NCI-H748 treated with DMSO at 0.1 percent for 48 hours (cell line): ENCODE measurements at regions not wholly inside any gene's neighbourhood (a gene's known extent, or its start where the extent isn't known, plus 50 kb on each side); places are given as distances from the start of the nearest gene placed in this dataset.
"Not testable (repeated sequence)": the region's sequence is repeated elsewhere in the genome, so short reads cannot be mapped to it uniquely, and the experiment has no call there.

Experiments used
- DNase-seq: peaks from one replicate; lab custom pipeline; 2025; lab: John Stamatoyannopoulos, UW

DNA sequence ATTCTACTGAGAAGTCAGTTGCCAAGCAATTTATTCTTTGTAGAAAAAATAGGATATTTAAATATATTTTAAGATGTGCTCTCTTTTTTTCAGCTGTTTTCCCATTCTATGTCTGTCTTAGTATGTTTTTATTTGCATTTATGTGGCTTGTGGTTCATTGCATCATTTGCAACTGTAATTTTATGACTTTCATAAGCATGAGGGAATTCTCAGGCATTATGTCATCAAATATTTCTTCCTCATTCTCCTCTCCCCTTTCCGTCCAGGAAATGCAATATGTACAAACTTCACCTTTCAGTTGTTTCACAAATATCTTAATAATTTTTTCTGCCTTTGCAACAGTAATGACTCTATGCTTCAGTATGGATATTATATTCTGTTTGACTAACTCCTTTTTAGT, 560.2 kb upstream of the LRATD1 start:
- DNase-seq, result no peak

DNA sequence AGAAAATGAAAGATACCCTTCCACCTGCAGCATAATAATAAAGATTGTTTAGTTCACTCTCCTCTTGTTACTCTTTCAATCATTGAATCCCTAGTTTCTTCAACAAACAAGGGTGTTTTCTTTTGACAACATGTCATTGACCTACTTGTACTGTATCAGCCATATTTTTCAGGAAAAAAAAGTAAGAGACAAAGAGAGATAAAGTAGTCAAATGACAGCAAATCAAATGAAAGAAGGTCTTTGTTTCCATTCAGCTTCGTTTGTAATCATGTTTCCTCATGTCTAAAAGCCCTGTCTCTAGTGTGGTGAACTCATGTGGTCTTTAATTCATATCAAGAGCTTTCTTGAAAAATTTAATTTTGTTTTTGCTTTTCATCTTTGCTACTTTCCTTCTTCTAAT, 557.8 kb upstream of the LRATD1 start:
- DNase-seq, result no peak

DNA sequence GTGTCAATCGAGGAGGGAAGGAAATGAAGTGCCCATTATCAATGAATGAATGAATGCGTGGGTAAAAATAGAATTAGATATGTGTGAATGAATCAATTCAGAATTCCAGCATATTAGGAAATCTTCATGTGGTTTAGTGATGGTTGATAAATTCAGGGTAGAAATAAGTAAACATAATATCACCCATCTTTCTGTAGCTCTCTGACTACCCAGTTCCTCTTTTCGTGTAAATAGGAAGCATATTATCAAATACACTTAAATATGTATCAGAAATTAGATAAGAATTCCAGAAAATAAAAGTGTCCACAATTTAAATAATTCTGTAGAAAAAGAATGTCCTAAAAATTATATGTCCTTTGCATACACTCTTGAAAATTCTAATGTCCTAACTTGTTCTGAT, 552.9 kb upstream of the LRATD1 start:
- DNase-seq, result no peak

DNA sequence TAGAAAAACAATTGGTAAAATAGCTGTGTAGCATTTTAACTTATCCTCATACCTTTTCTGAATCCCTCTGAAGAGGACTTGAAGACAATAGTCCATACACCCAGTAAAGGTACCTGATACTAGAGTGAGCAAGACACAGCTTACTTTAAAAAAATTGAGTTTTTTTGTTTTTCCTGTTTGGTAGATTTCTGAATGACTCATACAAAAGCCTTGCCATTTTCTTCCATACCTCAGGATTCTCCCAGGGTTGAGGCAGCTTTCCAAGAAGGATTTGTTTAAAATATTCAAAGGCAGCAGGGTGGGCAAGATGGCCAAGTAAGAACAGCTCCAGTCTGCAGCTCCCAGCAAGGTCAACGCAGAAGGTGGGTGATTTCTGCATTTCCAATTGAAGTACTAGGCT, 551.0 kb upstream of the LRATD1 start:
- no peak for DNase-seq

DNA sequence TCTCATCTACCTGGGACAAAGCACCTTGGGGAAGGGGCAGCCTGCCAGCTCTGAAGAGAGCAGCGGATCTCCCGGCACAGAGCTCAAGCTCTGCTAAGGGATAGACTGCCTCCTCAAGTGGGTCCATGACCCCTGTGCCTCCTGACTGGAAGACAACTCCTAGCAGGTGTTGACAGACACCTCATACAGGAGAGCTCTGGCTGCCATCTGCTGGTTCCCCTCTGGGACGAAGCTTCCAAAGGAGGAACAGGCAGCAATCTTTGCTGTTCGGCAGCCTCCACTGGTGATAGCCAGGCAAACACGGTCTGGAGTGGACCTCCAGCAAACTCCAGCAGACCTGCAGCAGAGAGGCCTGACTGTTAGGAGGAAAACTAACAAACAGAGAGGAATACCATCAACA, 549.9 kb upstream of the LRATD1 start:
- no peak for DNase-seq

DNA sequence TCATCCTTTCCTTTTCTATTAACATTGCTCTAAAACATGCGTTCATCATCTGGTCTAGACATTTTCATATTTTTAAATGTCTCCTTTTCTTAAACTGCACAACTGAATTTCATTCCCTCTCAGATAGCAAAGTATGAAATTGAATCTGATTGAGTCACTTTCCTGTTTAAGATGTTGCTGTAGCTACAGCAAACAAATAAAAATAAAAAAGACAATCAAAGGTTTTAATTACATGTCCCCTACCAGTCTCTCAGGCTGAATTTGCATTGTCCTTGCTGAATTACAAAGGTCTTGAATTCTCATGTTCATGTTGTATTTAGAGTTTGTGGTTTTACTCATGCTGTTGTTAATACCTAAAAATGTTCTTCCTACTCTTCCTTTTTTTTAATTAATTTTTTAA, 537.9 kb upstream of the LRATD1 start:
- DNase-seq, result peak; percentile 77

DNA sequence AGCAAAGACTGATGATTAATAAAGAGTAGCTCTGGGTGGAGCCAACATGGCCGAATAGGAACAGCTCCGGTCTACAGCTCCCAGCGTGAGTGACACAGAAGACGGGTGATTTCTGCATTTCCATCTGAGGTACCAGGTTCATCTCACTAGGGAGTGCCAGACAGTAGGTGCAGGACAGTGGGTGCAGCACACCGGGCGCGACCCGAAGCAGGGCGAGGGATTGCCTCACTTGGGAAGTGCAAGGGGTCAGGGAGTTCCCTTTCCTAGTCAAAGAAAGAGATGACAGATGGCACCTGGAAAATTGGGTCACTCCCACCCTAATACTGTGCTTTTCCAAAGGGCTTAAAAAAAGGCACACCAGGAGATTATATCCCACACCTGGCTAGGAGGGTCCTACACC, 533.4 kb upstream of the LRATD1 start:
- not testable (repeated sequence) for DNase-seq

DNA sequence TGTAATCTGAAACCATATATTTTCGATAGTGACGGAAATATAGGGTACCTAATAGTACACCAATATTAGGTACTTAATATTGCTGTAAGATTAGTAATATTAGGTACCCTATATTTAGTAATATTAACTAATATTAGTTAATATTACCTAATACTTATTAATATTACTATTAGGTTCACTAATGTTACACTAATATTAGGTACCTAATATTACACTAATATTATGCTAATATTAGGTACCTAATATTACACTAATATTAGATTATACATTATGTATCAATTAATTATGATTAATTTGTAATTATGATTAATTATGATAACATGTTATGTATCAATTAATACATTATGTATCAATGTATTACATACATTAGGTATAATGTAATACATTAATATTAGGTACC, 518.2 kb upstream of the LRATD1 start:
- DNase-seq, result no peak

DNA sequence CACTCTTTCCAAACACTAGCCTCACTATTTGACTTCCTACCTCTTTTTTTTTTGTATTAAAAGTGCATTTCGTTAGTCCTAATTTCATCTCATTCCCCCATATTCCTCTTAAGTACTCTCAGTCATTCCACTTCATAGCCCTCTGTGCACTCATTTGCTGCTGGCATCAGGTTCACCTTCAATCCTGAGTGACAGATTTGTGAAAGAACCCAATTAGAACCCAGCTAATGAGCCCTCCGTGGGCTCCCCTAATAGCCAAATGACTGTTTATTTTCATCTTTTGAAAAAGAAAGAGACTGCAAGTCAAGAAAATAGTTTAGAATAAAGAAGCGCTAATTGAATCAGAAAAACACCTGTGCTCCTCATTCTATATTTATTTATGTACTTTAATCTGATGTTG, 512.1 kb upstream of the LRATD1 start:
- DNase-seq, result no peak

DNA sequence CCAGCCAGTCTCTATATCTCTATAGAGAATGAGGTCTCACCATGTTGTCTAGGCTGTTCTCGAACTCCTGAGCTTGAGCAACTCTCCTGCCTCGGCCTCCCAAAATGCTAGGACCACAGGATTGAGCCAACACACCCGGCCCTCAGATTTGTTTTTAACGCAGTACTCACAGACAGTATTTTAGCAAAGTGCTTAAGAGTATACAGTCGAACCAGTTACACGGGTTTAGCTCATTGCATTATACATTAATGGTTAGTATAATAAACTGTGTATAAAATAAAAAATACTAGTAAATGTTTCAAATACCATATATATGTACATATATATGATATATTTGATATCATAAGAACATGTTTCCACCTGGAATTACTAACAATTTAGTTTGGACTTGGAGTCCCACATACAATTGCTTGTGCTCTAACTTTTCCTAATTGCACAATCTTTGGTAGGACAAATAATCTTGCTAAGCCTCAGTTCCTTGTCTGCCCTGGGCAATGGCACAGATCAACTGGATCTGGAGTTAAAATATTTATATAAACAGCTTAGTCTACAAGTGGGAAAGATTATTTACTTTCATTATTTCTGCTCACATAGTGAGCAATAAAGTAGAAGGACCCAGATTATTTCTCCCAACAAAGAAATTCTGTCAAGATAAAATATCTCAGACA, 508.9 kb upstream of the LRATD1 start:
- no peak for DNase-seq

DNA sequence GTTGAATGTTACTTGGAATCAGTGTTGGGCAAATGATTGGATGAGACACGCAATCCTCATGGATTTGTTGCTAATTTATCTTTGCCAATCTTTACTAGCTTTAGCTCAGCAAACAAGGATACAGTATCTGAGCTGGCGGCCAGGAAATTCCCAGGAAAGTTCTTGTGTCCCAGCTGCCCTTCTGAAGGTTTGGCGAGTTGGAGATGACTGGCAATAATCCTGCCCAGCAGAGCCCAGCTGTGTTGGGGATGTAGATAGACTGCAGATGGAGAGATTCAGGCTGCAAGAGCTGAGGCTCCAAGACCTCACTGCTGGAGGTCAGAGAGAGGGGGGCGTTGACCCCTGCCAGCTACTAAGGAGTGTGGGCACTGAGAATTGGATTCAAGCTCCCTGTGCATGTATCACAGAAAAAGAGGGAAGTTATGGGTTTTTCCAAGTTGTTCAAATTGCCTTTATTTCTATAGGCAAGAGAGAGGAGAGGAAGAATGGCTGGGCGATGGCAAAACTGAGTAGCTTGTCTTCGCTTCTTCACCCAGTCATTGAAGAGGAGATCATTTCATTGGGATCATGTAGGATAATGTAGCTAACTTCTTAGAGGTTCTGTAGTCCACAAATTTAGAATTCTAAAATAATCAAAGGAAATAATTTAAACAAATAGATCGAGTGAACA, 506.8 kb upstream of the LRATD1 start:
- DNase-seq, result no peak

DNA sequence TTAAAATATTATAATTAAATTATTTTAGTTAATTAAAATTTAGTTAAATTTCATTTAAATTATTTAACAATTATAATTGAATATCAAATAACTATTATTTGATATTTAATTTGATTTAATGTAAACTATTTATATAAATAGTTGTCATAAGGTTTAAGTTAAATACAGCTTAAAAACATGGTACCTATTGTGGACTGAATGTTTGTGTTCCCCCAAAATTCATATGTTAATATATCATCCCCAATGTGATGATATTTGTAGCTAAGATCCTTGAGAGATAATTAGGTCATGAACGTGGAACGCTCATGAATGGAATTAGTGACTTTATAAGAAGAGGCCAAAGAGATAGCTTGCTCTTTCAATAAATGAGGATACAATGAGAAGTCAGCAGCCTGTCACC, 505.7 kb upstream of the LRATD1 start:
- DNase-seq, result no peak

DNA sequence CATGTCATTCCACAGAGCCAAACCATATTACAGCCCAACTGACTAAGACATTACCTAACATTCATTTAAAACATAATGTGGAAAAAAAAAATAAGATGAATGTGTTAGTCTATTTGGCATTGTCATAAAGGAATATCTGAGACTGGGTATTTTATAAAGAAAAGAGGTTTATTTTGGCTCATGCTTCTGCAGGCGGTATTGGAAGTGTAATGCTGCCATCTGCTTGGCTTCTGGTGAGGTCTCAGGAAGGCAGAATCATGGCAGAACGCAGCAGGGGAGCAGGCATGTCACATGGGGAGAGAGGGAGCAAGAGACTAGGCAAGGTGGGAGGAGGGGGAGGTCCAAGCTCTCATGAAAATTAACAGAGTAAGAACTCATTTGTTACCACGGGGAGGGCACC, 504.8 kb upstream of the LRATD1 start:
- DNase-seq, result no peak

DNA sequence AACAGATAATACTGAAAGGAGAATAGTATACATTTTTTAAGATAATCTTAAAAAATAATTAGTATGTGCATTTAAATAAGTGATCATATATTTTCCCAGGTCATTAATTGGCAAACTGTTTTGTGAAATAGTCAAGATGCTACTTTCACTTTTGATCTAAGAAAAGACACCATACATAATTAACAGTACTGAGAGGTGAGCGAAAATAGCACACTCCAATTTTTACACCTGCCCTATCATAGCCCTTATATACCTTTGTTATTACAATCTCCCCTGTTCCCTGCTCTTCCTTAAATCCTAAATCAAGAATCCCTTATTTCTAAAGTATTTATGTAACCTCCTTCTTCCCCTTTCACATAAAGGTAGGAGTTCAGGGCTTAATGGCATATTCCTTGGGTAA, 500.1 kb upstream of the LRATD1 start:
- no peak for DNase-seq

DNA sequence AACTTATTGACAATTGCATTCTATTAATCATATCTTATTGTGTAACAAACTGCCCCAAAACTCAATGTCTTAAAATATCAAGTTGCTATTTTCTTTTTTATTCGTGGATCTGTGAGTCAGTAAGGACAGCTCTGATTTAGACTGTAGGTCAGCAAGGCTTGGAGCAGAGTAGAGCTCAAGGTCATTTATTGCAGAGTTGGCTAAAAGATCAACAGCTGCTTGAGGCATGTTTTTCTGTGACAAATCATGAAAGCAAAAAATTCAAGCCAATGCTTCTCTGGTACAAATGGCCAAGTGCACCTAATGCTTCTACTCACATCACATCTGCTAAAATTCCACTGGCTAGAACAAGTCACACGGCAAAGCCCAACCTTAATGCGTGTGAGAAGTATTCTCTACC, 497.7 kb upstream of the LRATD1 start:
- no peak for DNase-seq

DNA sequence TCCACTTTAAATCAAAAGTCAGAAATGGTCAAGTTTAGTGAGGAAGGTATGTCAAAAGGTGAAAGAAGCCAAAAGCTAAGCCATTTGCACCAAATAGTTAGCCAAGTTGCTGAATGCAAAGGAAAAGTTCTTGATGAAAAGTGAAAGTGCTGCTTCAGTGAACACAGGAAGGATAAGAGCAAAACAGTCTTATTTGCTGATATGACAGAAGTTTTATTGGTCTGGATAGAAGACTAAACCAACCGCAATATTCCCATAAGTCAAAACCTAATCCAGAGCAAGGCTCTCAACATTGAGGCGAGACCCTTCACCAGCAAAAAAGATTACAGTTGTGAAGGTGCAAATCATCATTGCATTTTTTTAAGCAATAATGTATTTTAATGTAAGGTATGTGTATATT, 496.5 kb upstream of the LRATD1 start:
- DNase-seq, result no peak

DNA sequence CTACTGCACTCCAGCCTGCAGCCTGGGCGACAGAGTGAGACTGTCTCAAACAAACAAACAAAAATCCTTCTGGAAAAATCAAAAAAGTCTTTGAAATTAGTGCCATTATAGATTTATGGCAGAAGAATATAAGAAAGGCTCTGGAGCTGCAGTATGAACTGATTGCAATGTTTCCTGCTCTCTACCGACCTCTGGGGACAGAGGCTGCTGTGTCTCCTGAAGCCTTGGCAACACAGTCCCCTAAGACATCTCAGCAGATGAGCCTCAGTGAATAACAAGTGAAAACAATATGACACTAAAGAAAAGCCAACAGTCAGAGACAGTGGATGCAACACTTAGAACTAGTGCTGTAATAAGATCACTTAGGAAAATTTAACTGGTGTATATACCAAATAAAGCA, 494.9 kb upstream of the LRATD1 start:
- no peak for DNase-seq

DNA sequence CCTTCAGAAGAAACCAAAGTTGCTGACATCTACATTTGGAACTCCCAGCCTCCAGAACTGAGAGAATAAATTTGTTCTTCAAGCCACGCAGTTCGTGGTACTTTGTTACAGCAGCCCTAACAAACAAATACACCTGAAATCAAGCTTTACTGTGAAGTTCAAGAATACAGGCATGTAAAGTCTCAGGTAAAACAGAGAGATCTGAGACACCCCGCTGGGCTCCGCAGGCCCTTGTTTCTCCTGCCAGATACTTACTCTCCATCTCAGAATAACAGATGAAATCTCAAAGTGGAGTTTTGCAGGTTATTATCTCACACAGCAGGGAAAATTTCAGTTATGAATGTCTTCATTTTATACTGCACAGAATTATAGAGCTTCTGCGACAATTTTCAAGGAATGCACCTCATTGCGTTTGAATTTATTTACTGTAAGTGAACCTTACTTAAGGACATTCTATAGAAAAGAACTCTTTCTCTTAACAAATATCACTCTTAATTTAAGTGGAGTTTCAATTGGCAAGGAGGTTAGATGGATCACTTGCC, 492.4 kb upstream of the LRATD1 start:
- DNase-seq, result no peak

DNA sequence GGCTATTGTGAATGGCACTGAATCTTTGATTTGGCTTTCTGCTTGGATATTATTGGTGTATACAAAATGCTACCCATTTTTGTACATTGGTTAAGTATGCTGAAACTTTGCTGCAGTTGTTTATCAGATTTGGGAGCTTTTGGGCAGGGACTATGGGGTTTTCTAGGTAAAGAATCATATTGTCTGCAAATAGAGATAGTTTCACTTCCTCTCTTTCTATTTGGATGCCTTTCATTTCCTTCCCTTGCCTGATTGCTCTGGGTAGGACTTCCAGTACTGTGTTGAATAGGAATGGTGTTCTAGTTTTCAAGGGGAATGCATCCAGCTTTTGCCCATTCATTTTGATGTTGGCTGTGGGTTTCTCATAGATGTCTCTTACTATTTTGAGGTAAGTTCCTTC, 489.1 kb upstream of the LRATD1 start:
- no peak for DNase-seq

DNA sequence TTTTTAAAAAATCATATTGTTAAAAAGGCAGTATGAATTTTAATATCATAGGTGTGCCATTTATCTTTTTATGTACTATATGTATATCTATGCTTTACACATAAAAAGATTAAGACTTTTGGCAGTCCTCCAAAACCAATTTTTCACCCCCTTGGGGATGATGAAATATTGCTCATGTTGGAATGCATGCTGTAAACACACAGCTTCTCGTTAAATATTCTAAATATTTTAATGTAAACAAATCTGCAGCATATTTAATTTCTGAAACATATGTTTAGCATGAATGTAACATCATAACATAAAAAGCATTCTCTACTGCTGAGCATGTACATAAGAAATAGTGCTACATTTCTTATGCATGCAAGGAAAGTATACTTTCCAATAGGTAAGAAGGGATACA, 484.3 kb upstream of the LRATD1 start:
- DNase-seq, result no peak

DNA sequence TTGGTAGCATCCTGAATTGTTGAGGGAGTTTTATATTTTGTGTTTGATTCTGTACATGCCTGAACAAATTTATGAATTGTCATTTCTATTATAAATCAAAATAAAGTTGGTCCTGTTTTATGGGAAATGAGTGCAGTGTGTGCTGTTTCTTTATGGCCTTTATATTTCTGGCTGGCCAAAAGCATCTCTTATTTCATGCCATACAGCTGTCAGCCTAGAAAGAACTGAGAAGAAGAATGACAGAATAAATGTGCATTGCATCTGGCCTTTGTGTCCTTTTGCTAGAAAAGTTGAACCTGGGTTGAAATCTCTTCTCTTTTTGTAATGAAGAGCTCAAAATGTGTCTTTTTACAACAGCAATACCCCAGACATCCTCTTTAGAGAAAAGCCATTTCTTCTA, 474.7 kb upstream of the LRATD1 start:
- no peak for DNase-seq

DNA sequence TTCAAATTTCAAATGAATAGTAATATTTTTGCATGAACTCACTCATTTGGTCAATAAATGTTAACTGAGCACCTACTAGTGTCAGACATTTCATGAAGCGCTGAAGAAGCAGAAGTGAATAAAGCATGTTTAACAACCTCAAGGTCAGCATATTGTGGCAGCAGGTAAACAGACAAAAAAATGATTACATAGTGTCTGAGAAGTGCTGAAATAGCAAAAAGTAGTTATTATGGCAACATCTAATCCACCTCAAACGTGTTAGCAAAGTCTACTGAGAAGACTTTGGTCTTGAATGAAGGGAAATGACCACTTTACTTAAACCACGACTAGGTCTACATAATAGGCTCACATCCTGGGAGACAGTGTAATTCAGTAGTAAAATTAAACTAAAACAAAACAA, 452.2 kb upstream of the LRATD1 start:
- no peak for DNase-seq

DNA sequence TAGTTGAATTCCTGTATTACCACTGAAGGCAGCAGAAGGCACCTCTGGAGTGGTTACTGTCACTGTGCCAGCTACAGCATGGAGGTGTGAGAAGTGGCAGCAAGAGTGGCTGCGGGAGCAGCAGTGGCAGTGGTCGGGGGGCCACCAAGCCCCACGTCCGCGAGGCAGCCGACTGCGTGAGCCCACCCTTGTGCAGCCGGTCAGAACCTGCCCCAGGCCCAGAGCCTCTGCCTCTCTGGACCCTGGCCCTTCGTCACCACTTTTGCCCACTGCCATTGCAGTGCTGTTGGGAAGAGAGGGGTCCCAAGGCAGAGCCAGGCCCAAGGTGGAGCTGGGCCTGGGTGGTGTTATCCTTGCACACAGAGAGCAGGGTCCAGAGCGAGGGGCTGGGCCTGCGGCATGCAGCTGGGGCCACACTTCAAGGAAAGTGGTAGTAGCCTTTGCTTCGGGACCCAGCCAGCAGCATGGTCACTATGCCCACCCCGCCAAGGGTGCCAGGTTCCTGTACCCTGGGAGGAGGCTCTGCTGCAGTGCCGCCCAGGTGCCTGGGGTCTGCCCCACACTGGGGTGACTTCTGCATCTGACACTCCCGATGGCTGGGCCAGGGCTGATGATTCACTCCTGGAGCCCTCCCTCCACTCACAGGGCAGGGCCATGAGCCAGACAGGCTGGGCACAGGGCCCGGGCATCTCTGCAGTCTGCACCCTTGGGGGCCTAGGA, 450.1 kb upstream of the LRATD1 start:
- DNase-seq, result no peak
